Prostate gland (tissue), 2 donors: ENCODE measurements at regions not wholly inside any gene's neighbourhood (a gene's known extent, or its start where the extent isn't known, plus 50 kb on each side); places are given as distances from the start of the nearest gene placed in this dataset.

ENCODE experiments used
- DNase-seq: peaks from one replicate; pipeline ENCODE4 v3.0.0-alpha.2; 2019; ENCODE audit warnings: low spot score
- H3K27ac ChIP-seq, 2 donors: fragments of 200-600 bp; sonication (generic); 2 replicates each; pipeline ENCODE4 v1.5.1; 2017 to 2019
- H3K27me3 ChIP-seq: fragments of 200-600 bp; sonication (generic); replicated peaks from 2 replicates; pipeline ENCODE4 v1.5.1; 2019; ENCODE audit not compliant: insufficient read depth
- H3K36me3 ChIP-seq, 2 donors: fragments of 200-600 bp; sonication (generic); 1 replicate in 1 of 2; 2 replicates in 1 of 2; pipeline versions ENCODE4 v1.5.1 to v1.8.1; 2017 to 2019
- H3K4me1 ChIP-seq: fragments of 200-600 bp; sonication (generic); replicated peaks from 2 replicates; pipeline ENCODE4 v1.5.1; 2019
- H3K4me3 ChIP-seq, 2 donors: fragments of 200-600 bp; sonication (generic); 2 replicates each; pipeline ENCODE4 v1.5.1; 2017 to 2019
- H3K9me3 ChIP-seq: fragments of 200-600 bp; sonication (generic); 2 replicates; pipeline ENCODE4 v1.5.1; 2017
- POLR2A ChIP-seq: fragments of 450-650 bp; IDR thresholded peaks from one replicate; pipeline ENCODE4 v1.6.1; 2016; ENCODE audit warnings: antibody characterized with exemption, mild to moderate bottlenecking
- POLR2AphosphoS5 ChIP-seq: sonication (generic); formaldehyde crosslinking; IDR thresholded peaks from one replicate; pipeline ENCODE4 v1.6.1; 2017; ENCODE audit warnings: antibody characterized with exemption
- WGBS: methylation state at CpG from one replicate; pipeline ENCODE4 v1.1.5; 2018; 5-methylcytosine and 5-hydroxymethylcytosine counted together
- intact Hi-C: fragments of 100-400 bp; cut with DNase I; formaldehyde crosslinking; loops from one replicate; pipeline ENCODE4 v1.14.2; 2022
- TF ChIP-seq, protein P1 (sequence below), 4 experiments: fragments of 200-600 bp in 2 of 4; fragments of 450-650 bp in 2 of 4; sonication (generic) in 2 of 4; IDR thresholded peaks; 1 replicate in 3 of 4; 2 replicates in 1 of 4; pipeline ENCODE4 v1.5.1; 2016 to 2019; ENCODE audit warnings: antibody characterized with exemption in 4 of 4, mild to moderate bottlenecking in 2 of 4, moderate library complexity in 2 of 4

- no peak for DNase-seq
These were observed 242.0 kb upstream of the TBX18 start for GRCh38 chr6:85006362-85006761.

GRCh38 chr6:85005494-85005893 is 241.1 kb upstream of the TBX18 start:
- Histone ChIP-seq H3K9me3 (no peaks in the 10 kb centered on the region), H3K4me1 (no peaks in the 10 kb centered on the region), H3K36me3 (no peaks in the 10 kb centered on the region), H3K4me3 (no peak overlapping the region), H3K27me3 (no peaks in the 10 kb centered on the region), H3K27ac (no peak overlapping the region)
- TF ChIP-seq, protein P1, sequence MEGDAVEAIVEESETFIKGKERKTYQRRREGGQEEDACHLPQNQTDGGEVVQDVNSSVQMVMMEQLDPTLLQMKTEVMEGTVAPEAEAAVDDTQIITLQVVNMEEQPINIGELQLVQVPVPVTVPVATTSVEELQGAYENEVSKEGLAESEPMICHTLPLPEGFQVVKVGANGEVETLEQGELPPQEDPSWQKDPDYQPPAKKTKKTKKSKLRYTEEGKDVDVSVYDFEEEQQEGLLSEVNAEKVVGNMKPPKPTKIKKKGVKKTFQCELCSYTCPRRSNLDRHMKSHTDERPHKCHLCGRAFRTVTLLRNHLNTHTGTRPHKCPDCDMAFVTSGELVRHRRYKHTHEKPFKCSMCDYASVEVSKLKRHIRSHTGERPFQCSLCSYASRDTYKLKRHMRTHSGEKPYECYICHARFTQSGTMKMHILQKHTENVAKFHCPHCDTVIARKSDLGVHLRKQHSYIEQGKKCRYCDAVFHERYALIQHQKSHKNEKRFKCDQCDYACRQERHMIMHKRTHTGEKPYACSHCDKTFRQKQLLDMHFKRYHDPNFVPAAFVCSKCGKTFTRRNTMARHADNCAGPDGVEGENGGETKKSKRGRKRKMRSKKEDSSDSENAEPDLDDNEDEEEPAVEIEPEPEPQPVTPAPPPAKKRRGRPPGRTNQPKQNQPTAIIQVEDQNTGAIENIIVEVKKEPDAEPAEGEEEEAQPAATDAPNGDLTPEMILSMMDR (IDR thresholded peaks at IDR 0.05), result no peak
- intact Hi-C loops, result no loop called here
- WGBS, result 60% methylated on average over 3 of the region's 3 CpGs
- DNase-seq, result no peak

More at GRCh38 chr6:85006362-85006761, 242.0 kb upstream of the TBX18 start:
- Histone ChIP-seq H3K9me3 (no peaks in the 10 kb centered on the region), H3K4me3 (no peak overlapping the region), H3K4me1 (no peaks in the 10 kb centered on the region), H3K27me3 (no peaks in the 10 kb centered on the region), H3K36me3 (no peaks in the 10 kb centered on the region), H3K27ac (no peak overlapping the region)
- intact Hi-C loops, result no loop called here
- TF ChIP-seq POLR2A (no peak), POLR2AphosphoS5 (no peak)
- TF ChIP-seq, protein P1 (IDR thresholded peaks at IDR 0.05), result no peak

DNA sequence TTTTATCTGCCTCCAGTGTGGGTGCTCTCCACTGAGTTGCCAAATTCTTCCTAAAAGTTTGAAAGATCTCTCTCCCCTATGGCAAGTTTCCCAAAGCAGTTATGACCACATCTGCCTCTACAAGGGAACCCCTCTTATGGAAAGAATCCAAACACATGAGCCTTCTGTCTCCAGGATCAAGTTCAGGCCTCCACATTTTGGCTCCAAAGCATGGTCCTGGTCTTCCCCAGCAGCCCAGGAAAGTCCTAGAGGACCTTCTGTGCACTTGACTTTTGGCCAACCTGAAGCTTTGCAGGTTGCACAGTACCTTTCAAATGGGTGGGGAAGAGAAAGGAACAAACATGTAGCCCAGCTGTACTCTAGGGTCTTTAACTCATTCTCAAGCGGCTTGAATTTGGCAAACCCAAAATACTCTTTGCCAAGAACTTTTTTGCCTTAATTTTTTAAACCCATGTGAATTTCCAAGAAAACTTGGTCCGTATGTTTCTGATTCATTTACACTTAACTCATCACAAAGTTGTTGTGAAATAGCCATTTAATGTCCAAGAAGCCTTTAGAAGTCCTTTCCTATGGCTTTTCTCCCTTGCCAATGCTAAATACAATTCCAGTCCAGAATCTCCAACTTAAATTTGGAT is 240.1 kb upstream of the TBX18 start:
- DNase-seq, result no peak
- 84% methylated on average over 2 of the region's 2 CpGs for WGBS
- Histone ChIP-seq H3K27ac (no peak overlapping the region), H3K4me1 (no peaks in the 10 kb centered on the region), H3K9me3 (no peaks in the 10 kb centered on the region), H3K27me3 (no peaks in the 10 kb centered on the region), H3K36me3 (no peaks in the 10 kb centered on the region), H3K4me3 (no peak overlapping the region)
- TF ChIP-seq, protein P1 (IDR thresholded peaks at IDR 0.05), result no peak
- intact Hi-C loops, result no loop called here

DNA sequence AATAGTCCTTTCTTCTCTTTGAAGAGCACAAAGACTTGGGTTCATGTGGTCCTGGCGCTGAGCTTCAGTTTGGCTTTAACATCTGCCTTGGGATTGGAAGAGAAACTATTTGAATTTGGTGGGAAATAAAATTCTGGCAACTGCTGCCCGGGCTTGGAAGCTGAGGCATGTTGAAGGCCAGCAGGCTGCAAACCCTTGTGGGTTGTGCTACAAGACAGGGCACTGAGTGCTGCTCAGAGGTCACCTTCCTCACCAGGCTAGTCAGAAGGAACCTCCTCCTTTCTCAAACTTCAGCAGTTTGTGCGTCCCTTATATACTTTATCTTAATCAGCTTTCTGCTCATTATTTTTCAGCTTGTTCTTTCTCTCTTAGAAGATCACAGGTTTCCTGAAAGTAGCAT is 238.4 kb upstream of the TBX18 start:
- 76% methylated on average over 3 of the region's 3 CpGs for WGBS
- no peak for TF ChIP-seq POLR2AphosphoS5
- TF ChIP-seq, protein P1 (IDR thresholded peaks at IDR 0.05), result no peak
- TF ChIP-seq POLR2A, result no peak
- Histone ChIP-seq H3K27ac (no peak overlapping the region), H3K4me1 (no peaks in the 10 kb centered on the region), H3K36me3 (no peaks in the 10 kb centered on the region), H3K9me3 (no peaks in the 10 kb centered on the region), H3K4me3 (no peak overlapping the region), H3K27me3 (no peaks in the 10 kb centered on the region)
- no peak for DNase-seq
- intact Hi-C loops, result no loop called here

- 79% methylated on average over 2 of the region's 2 CpGs for WGBS
- H3K9me3 ChIP-seq, result no peaks in the 10 kb centered on the region
- no peaks in the 10 kb centered on the region for H3K27me3 ChIP-seq
- H3K36me3 ChIP-seq, result no peaks in the 10 kb centered on the region
- no peak overlapping the region for H3K4me3 ChIP-seq
- TF ChIP-seq, protein P1 (IDR thresholded peaks at IDR 0.05), result no peak
- TF ChIP-seq POLR2A, result no peak
- TF ChIP-seq POLR2AphosphoS5, result no peak
- no peak overlapping the region for H3K27ac ChIP-seq
- DNase-seq, result no peak
- intact Hi-C loops, result no loop called here
- H3K4me1 ChIP-seq, result no peaks in the 10 kb centered on the region
These were observed 235.6 kb upstream of the TBX18 start for GRCh38 chr6:85000001-85000400.
